AG04450 (cell line): ENCODE measurements at regions not wholly inside any gene's neighbourhood (a gene's known extent, or its start where the extent isn't known, plus 50 kb on each side); places are given as distances from the start of the nearest gene placed in this dataset.

ENCODE experiments used
- CTCF ChIA-PET: fragments of 300-600, 350-600 bp; formaldehyde crosslinking; extraction: SDS; loops from one replicate; lab custom pipeline; 2022; ENCODE audit warnings: antibody characterized with exemption, inconsistent platforms; lab: Charles Lee
- POLR2A ChIA-PET: fragments of 350-600 bp; formaldehyde crosslinking; extraction: SDS; loops from one replicate; lab custom pipeline; 2021; ENCODE audit warnings: antibody characterized with exemption, inconsistent platforms; lab: Yijun Ruan, JAX
- DNase-seq: peaks from one replicate; pipeline ENCODE4 v3.0.0-alpha.2; 2011; ENCODE audit warnings: low read depth, low spot score
- H3K27ac ChIP-seq: one replicate; pipeline ENCODE4 v1.5.1; 2012; ENCODE audit warnings: low read depth, low read length, control low read depth
- H3K27me3 ChIP-seq: one replicate; pipeline ENCODE4 v1.6.0; 2012; ENCODE audit warnings: low read length; ENCODE audit not compliant: control insufficient read depth, insufficient read depth
- H3K4me3 ChIP-seq: 2 replicates; pipeline ENCODE4 v1.5.1; 2011; ENCODE audit warnings: mild to moderate bottlenecking, low read depth, low read length, control low read depth
- H3K9me3 ChIP-seq: 2 replicates; pipeline ENCODE4 v1.5.1; 2012; ENCODE audit warnings: low read length; ENCODE audit not compliant: control insufficient read depth, insufficient read depth
- TF ChIP-seq, protein P1 (sequence below): IDR thresholded peaks from 2 replicates; pipeline ENCODE4 v1.5.1; 2011; ENCODE audit warnings: low read depth, low read length, control low read depth, inconsistent platforms

GRCh38 chr2:147531269-147531668, 313.6 kb upstream of the ACVR2A start:
- TF ChIP-seq, protein P1, sequence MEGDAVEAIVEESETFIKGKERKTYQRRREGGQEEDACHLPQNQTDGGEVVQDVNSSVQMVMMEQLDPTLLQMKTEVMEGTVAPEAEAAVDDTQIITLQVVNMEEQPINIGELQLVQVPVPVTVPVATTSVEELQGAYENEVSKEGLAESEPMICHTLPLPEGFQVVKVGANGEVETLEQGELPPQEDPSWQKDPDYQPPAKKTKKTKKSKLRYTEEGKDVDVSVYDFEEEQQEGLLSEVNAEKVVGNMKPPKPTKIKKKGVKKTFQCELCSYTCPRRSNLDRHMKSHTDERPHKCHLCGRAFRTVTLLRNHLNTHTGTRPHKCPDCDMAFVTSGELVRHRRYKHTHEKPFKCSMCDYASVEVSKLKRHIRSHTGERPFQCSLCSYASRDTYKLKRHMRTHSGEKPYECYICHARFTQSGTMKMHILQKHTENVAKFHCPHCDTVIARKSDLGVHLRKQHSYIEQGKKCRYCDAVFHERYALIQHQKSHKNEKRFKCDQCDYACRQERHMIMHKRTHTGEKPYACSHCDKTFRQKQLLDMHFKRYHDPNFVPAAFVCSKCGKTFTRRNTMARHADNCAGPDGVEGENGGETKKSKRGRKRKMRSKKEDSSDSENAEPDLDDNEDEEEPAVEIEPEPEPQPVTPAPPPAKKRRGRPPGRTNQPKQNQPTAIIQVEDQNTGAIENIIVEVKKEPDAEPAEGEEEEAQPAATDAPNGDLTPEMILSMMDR = no peak
- Histone ChIP-seq H3K4me3 (no peak overlapping the region), H3K27ac (no peak overlapping the region), H3K27me3 (no peaks in the 10 kb centered on the region), H3K9me3 (no peaks in the 10 kb centered on the region)
- ChIA-PET CTCF (no interaction called here), POLR2A (no interaction called here)
- DNase-seq = no peak

- Histone ChIP-seq H3K27ac (no peak overlapping the region), H3K9me3 (no peaks in the 10 kb centered on the region), H3K27me3 (no peaks in the 10 kb centered on the region), H3K4me3 (no peak overlapping the region)
- ChIA-PET POLR2A (no interaction called here), CTCF (no interaction called here)
- DNase-seq = no peak
- TF ChIP-seq, protein P1 = no peak
Measured at GRCh38 chr2:147530033-147530432, 314.8 kb upstream of the ACVR2A start.

- POLR2A ChIA-PET = no interaction called here
- Histone ChIP-seq H3K27ac (no peak overlapping the region), H3K27me3 (no peaks in the 10 kb centered on the region), H3K9me3 (no peaks in the 10 kb centered on the region), H3K4me3 (no peak overlapping the region)
- CTCF ChIA-PET = no interaction called here
- no peak for DNase-seq
- TF ChIP-seq, protein P1 = no peak
Measured at GRCh38 chr2:147525819-147526489, 318.9 kb upstream of the ACVR2A start.

DNA sequence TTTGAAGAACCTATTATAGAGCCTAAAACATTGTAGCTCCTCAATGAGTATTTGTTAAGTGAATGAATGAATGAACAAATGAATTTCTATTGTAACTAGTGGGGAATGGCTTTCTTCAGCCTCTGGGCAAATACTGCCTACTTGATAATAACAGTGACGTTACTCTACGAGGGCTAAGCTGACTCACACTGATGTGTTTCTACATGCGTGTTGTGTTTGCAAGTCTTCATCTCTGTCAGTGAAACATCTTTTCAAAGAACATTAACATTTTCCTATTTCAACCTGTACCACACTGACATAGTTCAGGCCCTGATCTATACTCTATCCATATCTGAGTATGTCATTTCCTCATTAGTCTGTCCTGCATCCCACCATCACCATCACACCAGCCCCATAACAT, 319.9 kb upstream of the ACVR2A start:
- no peak for DNase-seq
- POLR2A ChIA-PET = no interaction called here
- H3K27ac ChIP-seq = no peak overlapping the region
- no peaks in the 10 kb centered on the region for H3K27me3 ChIP-seq
- no peak overlapping the region for H3K4me3 ChIP-seq
- CTCF ChIA-PET = interaction anchor here (0.5 kb wide), 1 partner anchor 47 kb away, joined by 3 read pairs; no protein-coding TSS in a partner anchor
- H3K9me3 ChIP-seq = no peaks in the 10 kb centered on the region
- TF ChIP-seq, protein P1 = no peak

DNA sequence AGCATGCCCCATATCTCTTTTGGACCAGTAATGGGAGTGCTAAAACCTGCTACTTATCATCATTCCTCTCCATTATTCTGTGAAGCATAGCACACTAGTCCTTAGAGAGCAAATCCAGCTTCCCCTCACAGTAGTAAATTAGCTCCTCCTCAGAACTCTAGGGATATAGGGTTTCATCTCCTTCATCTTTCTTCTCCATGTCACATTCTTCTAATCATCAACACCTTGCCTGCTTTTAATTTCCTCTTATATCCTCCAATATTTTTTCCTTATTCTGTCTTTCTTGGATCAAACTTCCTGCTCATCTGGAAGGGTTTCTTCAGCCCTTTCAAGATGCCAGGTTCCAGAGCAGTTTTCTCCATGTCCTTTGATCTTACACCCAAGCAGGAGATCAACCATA, 321.4 kb upstream of the ACVR2A start:
- Histone ChIP-seq H3K27me3 (no peaks in the 10 kb centered on the region), H3K4me3 (no peak overlapping the region), H3K27ac (no peak overlapping the region), H3K9me3 (no peaks in the 10 kb centered on the region)
- CTCF ChIA-PET = no interaction called here
- TF ChIP-seq, protein P1 = no peak
- POLR2A ChIA-PET = no interaction called here
- no peak for DNase-seq
